ENCODE measurements at regions not wholly inside any gene's neighbourhood (a gene's known extent, or its start where the extent isn't known, plus 50 kb on each side); places are given as distances from the start of the nearest gene placed in this dataset.

DNA sequence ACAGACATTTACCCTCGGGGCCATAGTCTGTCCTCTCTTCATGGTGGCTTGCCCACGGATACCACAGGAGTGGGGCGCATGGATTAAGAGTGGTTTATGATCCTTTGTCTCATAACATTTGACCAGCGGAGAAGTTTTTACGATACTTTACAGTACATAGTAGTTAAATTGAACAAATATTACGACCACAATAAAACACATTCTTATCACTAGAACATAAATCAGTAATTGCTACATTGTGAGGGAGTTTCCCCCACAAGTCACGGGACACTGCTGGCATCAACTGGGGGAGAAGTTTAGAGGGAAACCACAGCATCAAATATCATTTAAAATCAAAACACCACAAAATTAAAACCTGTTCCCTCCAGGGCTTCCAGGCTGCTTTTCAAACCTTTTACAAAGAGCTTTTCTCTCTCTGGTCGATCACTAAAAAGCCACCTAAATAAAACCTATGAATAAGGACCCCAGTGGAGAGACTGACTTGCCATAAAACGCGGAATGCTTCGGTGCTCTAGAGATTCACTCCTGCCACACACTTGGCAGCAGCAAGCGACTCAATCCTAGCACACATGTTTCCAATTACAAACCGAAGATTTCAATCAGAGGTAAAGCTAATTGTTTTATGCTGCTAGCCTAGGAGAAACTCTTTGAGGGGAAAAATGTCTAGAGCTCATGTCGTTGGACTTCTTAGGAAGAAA is 173.7 kb upstream of the HNRNPA3 start:
- Mint-ChIP-seq H3K27me3 (peaks cover 19% of the 10 kb centered on the region), H3K4me1 (no peaks in the 10 kb centered on the region), H3K9me3 (no peaks in the 10 kb centered on the region), H3K27ac (no peak overlapping the region), H3K36me3 (ENCODE audit: low read depth) (no peaks in the 10 kb centered on the region), H3K4me3 (no peak overlapping the region)
- no peak for ATAC-seq (replicated peaks)

- no peaks in the 10 kb centered on the region for H3K36me3 Mint-ChIP-seq (ENCODE audit: low read depth)
- H3K27ac Mint-ChIP-seq = no peak overlapping the region
- H3K4me1 Mint-ChIP-seq = no peaks in the 10 kb centered on the region
- peaks cover 19% of the 10 kb centered on the region for H3K27me3 Mint-ChIP-seq
- H3K4me3 Mint-ChIP-seq = no peak overlapping the region
- H3K9me3 Mint-ChIP-seq = no peaks in the 10 kb centered on the region
- no peak for ATAC-seq (replicated peaks)
Observed at GRCh38 chr2:177042311-177042710, 170.3 kb upstream of the HNRNPA3 start.

- no peak for ATAC-seq (replicated peaks)
- no peaks in the 10 kb centered on the region for H3K9me3 Mint-ChIP-seq
- no peaks in the 10 kb centered on the region for H3K36me3 Mint-ChIP-seq (ENCODE audit: low read depth)
- peaks cover 17% of the 10 kb centered on the region for H3K27me3 Mint-ChIP-seq
- no peaks in the 10 kb centered on the region for H3K4me1 Mint-ChIP-seq
- H3K4me3 Mint-ChIP-seq = no peak overlapping the region
- H3K27ac Mint-ChIP-seq = no peak overlapping the region
Observed at GRCh38 chr2:177044671-177045070, 167.9 kb upstream of the HNRNPA3 start.

DNA sequence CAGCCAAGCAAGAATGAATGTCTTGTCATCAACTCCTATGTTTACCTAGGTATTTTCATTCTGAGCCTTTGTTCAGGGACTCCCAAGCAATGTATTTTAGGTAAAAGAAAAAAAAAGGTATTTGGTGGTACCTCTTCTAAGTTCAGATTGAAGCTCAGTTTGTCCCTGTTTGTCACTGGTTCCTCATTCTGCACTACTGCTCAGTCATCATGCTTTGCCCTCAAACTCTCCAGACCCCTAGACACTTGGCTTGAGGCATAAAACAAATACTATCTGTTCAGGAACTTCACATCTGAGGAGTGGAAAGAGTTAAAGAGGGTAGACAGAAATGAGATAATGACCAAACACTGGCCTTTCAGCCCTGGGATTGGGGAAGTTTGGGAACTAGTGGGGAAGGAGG is 163.6 kb upstream of the HNRNPA3 start:
- Mint-ChIP-seq H3K27me3 (peaks cover 15% of the 10 kb centered on the region), H3K4me3 (no peak overlapping the region), H3K36me3 (ENCODE audit: low read depth) (no peaks in the 10 kb centered on the region), H3K4me1 (no peaks in the 10 kb centered on the region), H3K27ac (no peak overlapping the region), H3K9me3 (no peaks in the 10 kb centered on the region)
- ATAC-seq (replicated peaks) = no peak

DNA sequence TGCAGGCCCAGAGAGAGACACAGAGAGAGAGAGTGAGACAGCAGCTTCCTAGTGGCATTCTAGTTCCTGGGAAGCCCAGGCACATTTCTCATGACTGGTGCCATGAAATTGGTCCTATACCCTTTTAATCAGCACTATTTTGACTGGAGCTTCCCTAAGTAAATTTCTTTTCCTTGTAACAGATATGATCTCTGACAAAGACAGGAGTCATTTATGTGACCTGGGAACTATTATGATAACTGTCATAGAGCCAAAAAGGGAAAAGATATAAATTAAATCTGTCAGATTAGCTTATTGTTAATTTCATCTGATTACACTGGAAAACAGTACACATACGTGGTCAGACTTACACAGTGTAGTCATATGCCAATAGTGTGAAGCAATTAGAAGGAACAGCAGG is 161.3 kb upstream of the HNRNPA3 start:
- ATAC-seq (replicated peaks) = no peak
- H3K4me3 Mint-ChIP-seq = no peak overlapping the region
- H3K27ac Mint-ChIP-seq = no peak overlapping the region
- H3K9me3 Mint-ChIP-seq = no peaks in the 10 kb centered on the region
- no peaks in the 10 kb centered on the region for H3K4me1 Mint-ChIP-seq
- no peaks in the 10 kb centered on the region for H3K36me3 Mint-ChIP-seq (ENCODE audit: low read depth)
- peaks cover 15% of the 10 kb centered on the region for H3K27me3 Mint-ChIP-seq

DNA sequence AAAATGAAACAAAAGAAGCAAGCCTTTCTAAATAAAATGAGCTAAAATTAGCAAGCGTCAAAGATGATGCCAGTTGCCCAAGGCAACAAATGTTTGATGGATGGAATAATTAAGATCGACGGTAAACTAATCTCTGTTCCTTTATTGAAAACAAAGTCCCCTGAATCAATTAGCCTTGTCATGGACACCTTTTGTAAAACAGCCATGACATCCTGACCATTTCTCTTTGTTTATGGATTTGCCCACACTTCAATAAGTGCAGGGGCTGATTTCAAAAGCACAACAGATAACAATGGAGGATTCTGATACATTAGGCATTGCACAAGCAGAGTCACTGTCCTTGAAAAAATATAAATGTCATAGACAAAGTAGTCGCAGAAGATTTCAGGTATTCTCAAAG is 160.1 kb upstream of the HNRNPA3 start:
- peaks cover 15% of the 10 kb centered on the region for H3K27me3 Mint-ChIP-seq
- H3K9me3 Mint-ChIP-seq = no peaks in the 10 kb centered on the region
- H3K36me3 Mint-ChIP-seq (ENCODE audit: low read depth) = no peaks in the 10 kb centered on the region
- H3K4me3 Mint-ChIP-seq = no peak overlapping the region
- no peaks in the 10 kb centered on the region for H3K4me1 Mint-ChIP-seq
- ATAC-seq (replicated peaks) = no peak
- no peak overlapping the region for H3K27ac Mint-ChIP-seq

GRCh38 chr2:177053038-177053437 is 159.6 kb upstream of the HNRNPA3 start:
- Mint-ChIP-seq H3K4me1 (no peaks in the 10 kb centered on the region), H3K9me3 (no peaks in the 10 kb centered on the region), H3K27me3 (peaks cover 12% of the 10 kb centered on the region), H3K36me3 (ENCODE audit: low read depth) (no peaks in the 10 kb centered on the region), H3K4me3 (no peak overlapping the region), H3K27ac (no peak overlapping the region)
- ATAC-seq (replicated peaks) = no peak

GRCh38 chr2:177053716-177054115 is 158.9 kb upstream of the HNRNPA3 start:
- Mint-ChIP-seq H3K9me3 (no peaks in the 10 kb centered on the region), H3K4me3 (no peak overlapping the region), H3K27ac (no peak overlapping the region), H3K36me3 (ENCODE audit: low read depth) (no peaks in the 10 kb centered on the region), H3K4me1 (no peaks in the 10 kb centered on the region), H3K27me3 (peaks cover 12% of the 10 kb centered on the region)
- ATAC-seq (replicated peaks) = no peak

GRCh38 chr2:177056481-177056929 is 156.1 kb upstream of the HNRNPA3 start:
- H3K27me3 Mint-ChIP-seq = peaks cover 8% of the 10 kb centered on the region
- H3K4me1 Mint-ChIP-seq = no peaks in the 10 kb centered on the region
- H3K36me3 Mint-ChIP-seq (ENCODE audit: low read depth) = no peaks in the 10 kb centered on the region
- no peak overlapping the region for H3K27ac Mint-ChIP-seq
- no peak overlapping the region for H3K4me3 Mint-ChIP-seq
- H3K9me3 Mint-ChIP-seq = no peaks in the 10 kb centered on the region
- no peak for ATAC-seq (replicated peaks)

- peak; percentile 44 for ATAC-seq (replicated peaks)
- Mint-ChIP-seq H3K27ac (no peak overlapping the region), H3K9me3 (no peaks in the 10 kb centered on the region), H3K36me3 (ENCODE audit: low read depth) (no peaks in the 10 kb centered on the region), H3K27me3 (peaks cover 4% of the 10 kb centered on the region), H3K4me3 (no peak overlapping the region), H3K4me1 (no peaks in the 10 kb centered on the region)
Observed at GRCh38 chr2:177058747-177059146, 153.8 kb upstream of the HNRNPA3 start.

DNA sequence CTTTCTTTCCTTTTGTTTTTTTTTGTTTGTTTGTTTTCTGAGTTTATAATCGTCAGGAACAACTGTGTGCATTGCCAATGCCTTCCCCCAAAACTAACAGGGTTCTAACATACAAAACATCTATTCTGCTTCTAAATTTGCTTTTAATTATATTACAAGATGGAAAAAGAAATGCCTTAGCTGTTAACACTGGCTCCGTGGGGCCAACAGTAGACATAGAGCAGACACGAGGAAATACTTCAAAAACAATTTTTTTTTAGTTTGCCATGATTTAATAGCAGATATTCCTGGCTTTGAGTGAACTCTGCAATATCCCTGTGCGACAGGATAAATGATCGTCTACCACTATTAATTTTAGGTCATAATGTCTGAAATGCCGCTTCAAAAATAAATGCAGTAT is 153.3 kb upstream of the HNRNPA3 start:
- Mint-ChIP-seq H3K27me3 (peaks cover 4% of the 10 kb centered on the region), H3K36me3 (ENCODE audit: low read depth) (no peaks in the 10 kb centered on the region), H3K4me1 (no peaks in the 10 kb centered on the region), H3K4me3 (no peak overlapping the region), H3K9me3 (no peaks in the 10 kb centered on the region), H3K27ac (no peak overlapping the region)
- no peak for ATAC-seq (replicated peaks)

- Mint-ChIP-seq H3K27me3 (peaks cover 9% of the 10 kb centered on the region), H3K9me3 (no peaks in the 10 kb centered on the region), H3K36me3 (ENCODE audit: low read depth) (no peaks in the 10 kb centered on the region), H3K27ac (no peak overlapping the region), H3K4me3 (no peak overlapping the region), H3K4me1 (no peaks in the 10 kb centered on the region)
- ATAC-seq (replicated peaks) = no peak
Observed at GRCh38 chr2:177063331-177063730, 149.3 kb upstream of the HNRNPA3 start.

GRCh38 chr2:177064422-177064821 is 148.2 kb upstream of the HNRNPA3 start:
- Mint-ChIP-seq H3K4me3 (no peak overlapping the region), H3K4me1 (no peaks in the 10 kb centered on the region)

GRCh38 chr2:177068967-177069366 is 143.6 kb upstream of the HNRNPA3 start:
- no peak for ATAC-seq (replicated peaks)
- H3K27me3 Mint-ChIP-seq = peaks cover 19% of the 10 kb centered on the region
- H3K36me3 Mint-ChIP-seq (ENCODE audit: low read depth) = no peaks in the 10 kb centered on the region
- no peak overlapping the region for H3K4me3 Mint-ChIP-seq
- H3K27ac Mint-ChIP-seq = no peak overlapping the region
- no peaks in the 10 kb centered on the region for H3K9me3 Mint-ChIP-seq
- H3K4me1 Mint-ChIP-seq = no peaks in the 10 kb centered on the region

More at GRCh38 chr2:177064422-177064821, 148.2 kb upstream of the HNRNPA3 start:
- Mint-ChIP-seq H3K9me3 (no peaks in the 10 kb centered on the region), H3K27me3 (peaks cover 15% of the 10 kb centered on the region), H3K36me3 (ENCODE audit: low read depth) (no peaks in the 10 kb centered on the region), H3K27ac (no peak overlapping the region)
- no peak for ATAC-seq (replicated peaks)

DNA sequence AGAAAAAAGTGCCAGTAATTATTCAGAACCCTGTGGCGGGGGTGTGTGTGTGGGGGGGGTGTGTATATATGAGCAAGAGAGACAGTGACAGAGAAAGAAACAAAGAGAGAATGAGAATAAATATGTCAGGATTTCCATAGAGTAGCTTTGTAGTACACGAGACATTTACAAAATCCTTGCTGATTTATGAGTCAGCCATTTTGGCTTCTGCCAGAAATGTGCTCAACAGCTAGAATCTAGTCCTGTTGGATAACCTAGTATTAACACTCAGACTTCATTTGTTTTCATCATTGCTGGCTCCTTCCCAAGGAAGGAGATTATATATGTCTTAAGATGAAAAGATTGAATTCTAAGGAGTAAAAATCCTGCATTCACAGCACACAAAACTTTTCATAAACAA is 140.5 kb upstream of the HNRNPA3 start:
- H3K4me3 Mint-ChIP-seq = no peak overlapping the region
- no peak for ATAC-seq (replicated peaks)

GRCh38 chr2:177073611-177074010 is 139.0 kb upstream of the HNRNPA3 start:
- no peaks in the 10 kb centered on the region for H3K9me3 Mint-ChIP-seq
- peaks cover 3% of the 10 kb centered on the region for H3K4me1 Mint-ChIP-seq
- ATAC-seq (replicated peaks) = no peak
- H3K4me3 Mint-ChIP-seq = no peak overlapping the region
- no peak overlapping the region for H3K27ac Mint-ChIP-seq
- peaks cover 32% of the 10 kb centered on the region for H3K27me3 Mint-ChIP-seq
- no peaks in the 10 kb centered on the region for H3K36me3 Mint-ChIP-seq (ENCODE audit: low read depth)

More for the DNA sequence above, 140.5 kb upstream of the HNRNPA3 start:
- Mint-ChIP-seq H3K36me3 (ENCODE audit: low read depth) (no peaks in the 10 kb centered on the region), H3K27me3 (peaks cover 27% of the 10 kb centered on the region), H3K9me3 (no peaks in the 10 kb centered on the region), H3K27ac (no peak overlapping the region), H3K4me1 (peaks cover 3% of the 10 kb centered on the region)

Measured in activated T-helper 17 cell treated with anti-CD3 and anti-CD28 coated beads, Interleukin-2, amount 50 U/mL, for 72 hours (primary cell).